Right renal cortex interstitium (tissue), 3 donors: ENCODE measurements at regions not wholly inside any gene's neighbourhood (a gene's known extent, or its start where the extent isn't known, plus 50 kb on each side); places are given as distances from the start of the nearest gene placed in this dataset.
"Not testable (repeated sequence)": the region's sequence is repeated elsewhere in the genome, so short reads cannot be mapped to it uniquely, and the experiment has no call there.

ENCODE experiments used
- DNase-seq, 3 donors: peaks; one replicate each; pipeline ENCODE4 v3.0.0-alpha.2; 2013; ENCODE audit warnings: low read depth in 3 of 3, low spot score in 2 of 3

DNA sequence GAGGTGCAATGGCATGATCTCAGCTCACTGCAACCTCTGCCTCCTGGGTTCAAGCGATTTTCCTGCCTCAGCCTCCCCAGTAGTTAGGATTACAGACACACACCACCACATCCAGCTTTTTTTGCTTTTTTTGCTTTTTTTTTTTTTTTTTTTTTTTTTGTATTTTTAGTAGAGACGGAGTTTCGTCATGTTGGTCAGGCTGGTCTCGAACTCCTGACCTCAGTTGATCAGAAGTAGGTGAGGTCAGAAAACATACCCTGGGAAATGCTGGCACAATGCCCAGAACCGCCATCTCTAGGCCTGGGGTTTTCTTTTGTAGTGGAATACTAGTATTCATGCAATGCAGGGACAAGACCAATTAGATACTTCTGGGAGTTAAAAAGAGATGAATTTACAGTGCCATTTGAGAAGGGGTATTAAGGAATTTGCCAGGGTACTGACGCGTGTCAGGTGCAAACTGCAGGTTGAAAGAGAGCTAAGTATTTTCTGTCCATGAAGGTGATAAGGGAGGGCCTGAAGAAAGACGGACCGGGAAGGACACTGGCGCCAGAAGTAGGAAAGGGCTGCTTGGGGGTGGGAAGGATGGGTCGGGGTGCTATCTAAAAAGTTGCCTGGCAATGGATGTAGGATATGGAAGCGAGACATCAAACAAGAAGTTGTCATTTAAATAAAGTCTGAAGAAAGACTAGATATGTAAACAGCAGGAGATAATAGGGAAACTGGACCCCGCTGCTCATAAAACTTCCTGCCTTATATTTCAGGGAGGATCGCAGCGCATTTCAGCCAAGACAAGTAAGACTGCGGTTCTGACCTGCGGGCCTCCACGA lies 95.8 kb downstream of the PPIAL4G start:
- not testable (repeated sequence) for DNase-seq

DNA sequence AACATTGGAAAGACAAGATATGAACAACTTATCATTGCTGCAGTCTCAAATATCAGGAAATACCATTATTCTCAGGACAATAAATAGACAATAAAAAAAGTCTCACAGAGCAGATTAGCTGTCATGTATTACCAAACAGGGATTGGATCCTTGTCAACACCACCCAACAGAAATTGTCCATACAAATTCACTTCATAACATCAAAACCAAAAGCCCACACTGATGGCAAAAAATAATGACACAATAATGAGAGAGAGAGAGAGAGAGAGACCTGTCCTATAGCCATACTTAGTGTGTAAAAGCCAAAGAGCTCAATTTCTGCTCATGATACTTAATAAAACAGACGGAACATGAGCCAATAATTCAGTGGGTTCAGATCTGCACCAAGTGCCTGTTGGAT lies 96.5 kb downstream of the PPIAL4G start:
- no peak for DNase-seq

DNA sequence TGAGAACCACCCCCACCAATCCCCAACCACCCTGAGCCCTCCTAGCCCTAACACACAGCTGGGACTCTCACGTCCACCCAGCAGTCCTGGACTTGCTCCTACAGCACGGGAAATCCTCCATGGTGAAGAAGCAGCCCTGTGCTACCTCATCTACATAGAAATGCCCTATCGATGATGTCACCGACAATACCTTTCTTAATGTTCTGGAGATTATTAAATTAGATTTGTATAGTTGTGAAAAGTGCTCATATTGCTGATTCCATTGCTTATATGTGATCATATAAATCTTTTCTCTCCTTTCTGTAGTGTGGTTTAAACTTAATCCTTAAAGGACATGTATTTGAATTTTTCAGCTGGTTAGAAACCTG lies 97.1 kb downstream of the PPIAL4G start:
- DNase-seq, result not testable (repeated sequence)

DNA sequence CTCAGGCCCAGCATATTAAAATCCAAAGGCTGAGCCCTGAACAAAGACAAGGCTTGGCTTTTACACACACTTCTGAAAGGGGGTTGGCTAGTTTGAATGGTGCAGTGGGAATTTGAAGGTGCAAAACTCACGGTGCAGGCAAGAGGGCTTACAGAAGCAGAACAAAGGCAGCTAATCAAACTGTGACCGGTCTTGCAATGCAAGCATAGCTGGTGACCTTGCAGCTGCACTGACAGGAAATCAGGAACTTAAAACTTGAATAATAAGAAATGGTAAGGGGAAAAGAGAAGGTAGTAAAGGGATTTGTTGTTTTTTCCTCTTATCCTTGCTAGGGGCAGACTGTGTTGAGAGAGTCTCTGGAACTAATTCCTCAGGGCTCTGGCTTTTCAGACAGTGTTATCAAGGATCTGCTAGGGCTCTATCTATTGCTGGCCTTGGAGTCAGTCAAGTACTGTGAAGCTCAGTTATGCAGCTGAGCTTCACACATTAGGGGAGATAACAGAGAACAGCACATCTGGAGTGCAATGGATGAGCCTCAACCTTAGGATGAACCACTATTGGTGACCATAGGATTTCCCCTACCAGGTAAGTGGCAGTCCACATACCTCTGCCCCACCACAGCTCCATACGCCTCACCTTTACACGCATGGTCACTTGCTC lies 97.6 kb downstream of the PPIAL4G start:
- no peak for DNase-seq

DNA sequence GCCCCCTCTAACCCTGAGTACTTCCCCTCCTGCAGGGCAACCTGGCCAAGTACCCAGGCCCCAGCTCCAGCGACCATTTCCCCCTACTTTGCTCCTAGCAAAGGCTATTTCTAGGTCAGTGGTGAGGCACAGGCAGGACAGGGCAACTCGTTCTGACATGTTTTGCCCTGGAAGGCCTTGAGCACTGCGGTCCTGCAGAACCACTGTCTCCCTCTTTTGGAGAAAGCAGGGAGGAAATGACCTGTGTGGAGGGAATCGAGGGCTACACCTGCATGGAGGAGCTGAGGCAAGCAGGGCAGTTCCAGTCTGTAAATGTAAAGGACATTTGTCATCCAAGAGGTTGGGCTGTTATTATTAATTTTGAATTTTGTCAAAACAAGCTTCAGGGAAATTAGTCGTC lies 99.1 kb downstream of the PPIAL4G start:
- DNase-seq, result no peak

DNA sequence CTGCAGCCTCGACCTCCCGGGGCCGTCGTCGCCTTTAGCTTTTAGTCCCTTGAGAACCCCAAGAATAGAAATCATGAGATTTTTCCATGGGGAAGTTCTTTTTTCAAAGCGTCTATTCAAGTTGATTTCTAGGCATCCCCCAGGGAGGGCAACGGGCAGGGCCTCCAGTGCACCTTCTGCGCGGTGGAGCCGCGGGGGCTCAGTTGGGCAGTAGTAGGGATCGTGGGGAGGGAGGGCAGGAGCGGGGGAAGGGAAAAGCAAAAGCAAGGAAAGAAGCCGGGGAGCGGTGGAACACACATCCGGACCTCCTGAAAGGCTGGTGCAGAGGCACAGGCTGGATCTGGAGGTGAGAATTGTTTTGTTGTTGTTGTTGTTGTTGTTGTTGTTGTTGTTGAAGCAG lies 103.4 kb downstream of the PPIAL4G start:
- DNase-seq, result no peak

DNA sequence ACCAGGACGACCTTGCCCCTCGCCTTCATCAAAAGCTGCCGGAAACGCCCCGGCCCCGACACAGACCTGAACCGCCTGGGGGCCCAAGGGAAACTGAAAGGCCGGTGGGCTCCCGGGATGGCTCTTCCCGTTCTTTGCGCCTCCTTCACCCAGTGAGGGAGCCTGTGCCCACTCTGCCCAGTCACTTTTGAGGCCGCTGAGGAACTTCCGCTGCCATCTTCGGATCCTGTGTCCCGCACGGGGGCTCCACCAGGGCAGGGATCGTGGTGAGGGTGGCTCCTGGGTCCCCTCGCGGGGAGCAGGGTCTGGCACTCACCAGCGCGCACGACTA lies 104.0 kb downstream of the PPIAL4G start:
- no peak for DNase-seq

DNA sequence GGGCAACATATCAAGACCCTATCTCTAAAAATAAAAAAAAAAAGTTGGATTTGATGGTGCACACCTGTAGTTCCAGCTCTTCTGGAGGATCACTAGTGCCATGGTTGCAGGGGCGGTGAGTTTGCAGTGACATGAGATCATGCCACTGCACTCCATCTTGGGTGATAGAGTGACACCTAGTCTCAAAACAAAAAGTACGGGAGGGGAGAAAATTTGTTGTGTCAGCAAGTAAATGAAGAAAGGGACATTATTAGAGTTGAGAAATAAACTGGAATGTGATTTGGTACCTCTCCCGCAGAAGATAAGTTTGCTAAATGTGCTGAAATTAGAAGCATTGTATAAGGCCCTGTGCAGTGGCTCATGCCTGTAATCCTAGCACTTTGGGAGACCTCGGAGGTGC lies 105.1 kb downstream of the PPIAL4G start:
- DNase-seq, result not testable (repeated sequence)

DNA sequence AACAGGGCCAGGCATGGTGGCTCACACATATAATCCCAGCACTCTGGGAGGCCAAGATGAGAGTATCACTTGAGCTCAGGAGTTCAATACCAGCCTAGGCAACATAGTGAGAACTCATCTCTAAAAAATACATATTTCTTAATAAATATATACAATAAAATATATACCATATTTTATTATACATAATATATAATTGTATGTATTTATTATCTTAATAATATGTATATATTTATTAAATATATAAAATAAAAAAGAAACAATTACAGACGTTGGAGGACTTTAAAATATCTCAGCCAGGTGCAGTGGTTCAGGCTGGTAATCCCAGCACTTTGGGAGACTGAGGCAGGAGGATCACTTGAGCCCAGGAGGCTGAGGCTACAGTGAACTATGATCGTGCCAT lies 106.1 kb downstream of the PPIAL4G start:
- DNase-seq, result not testable (repeated sequence)

DNA sequence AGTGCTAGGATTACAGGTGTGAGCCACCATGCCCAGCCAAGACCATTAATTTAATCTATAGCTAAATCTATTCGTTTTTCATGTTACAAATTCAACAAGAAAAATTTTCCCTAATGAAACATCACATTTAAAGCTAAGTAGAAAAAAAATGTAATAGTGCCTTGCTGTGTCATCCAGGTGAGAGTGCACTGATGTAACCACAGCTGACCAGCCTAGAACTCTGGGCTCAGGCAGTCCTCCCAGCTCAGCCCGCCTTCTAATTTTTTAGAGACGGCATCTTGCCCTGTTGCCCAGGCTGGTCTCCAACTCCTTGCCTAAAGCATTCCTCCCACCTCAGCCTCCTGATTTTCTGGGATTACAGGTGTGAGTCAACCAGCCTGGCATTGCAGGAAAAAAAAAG lies 109.0 kb downstream of the PPIAL4G start:
- DNase-seq, result no peak

DNA sequence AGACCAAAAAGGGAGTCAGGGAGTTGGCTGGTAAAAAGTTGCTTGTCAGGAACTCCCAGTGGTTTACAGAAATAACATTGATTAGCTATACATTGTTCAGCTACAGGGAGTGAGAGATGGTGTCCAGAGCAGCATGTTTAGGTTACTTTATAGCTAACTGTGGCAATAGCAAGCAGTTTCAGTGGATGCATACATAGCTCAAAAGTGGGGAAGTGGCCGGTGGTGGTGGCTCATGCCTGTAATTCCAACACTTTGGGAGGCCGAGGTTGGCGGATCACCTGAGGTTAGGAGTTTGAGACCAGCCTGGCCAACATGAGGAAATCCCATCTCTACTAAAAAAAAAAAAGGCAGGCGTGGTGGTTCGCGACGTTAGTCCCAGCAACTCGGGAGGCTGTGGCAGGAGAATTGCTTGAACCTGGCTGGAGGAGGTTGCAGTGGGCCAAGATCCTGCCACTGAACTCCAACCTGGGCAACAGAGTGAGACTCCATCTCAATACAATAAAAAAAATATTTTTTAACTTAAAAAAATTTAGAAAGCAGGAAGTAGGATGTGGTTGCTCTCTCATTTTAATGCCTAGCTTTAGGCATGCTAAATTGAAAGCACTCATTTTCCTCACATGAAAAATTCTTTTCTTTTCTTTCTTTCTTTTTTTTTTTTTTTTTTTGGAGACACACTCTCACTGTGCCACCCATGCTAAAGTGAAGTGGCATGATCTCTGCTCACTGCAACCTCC lies 109.7 kb downstream of the PPIAL4G start:
- no peak for DNase-seq

DNA sequence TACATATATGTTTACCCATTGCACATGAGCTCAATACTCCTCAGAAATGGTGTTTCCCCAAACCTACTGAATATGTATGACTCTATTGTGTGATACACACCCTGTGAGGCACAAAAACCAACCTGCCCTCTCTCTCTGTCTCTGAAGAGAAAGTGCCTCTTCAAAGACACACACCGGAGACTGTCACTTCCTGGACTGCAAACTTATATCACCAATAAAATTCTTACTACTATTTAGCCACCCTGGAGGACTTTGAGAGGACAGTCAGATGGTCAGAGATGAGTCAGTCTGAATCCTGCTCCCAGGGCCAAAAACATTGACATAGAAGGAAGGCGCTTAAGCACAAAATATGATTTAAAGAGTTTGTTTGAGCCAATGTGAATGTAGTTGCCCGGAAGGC lies 110.4 kb downstream of the PPIAL4G start:
- DNase-seq, result no peak

DNA sequence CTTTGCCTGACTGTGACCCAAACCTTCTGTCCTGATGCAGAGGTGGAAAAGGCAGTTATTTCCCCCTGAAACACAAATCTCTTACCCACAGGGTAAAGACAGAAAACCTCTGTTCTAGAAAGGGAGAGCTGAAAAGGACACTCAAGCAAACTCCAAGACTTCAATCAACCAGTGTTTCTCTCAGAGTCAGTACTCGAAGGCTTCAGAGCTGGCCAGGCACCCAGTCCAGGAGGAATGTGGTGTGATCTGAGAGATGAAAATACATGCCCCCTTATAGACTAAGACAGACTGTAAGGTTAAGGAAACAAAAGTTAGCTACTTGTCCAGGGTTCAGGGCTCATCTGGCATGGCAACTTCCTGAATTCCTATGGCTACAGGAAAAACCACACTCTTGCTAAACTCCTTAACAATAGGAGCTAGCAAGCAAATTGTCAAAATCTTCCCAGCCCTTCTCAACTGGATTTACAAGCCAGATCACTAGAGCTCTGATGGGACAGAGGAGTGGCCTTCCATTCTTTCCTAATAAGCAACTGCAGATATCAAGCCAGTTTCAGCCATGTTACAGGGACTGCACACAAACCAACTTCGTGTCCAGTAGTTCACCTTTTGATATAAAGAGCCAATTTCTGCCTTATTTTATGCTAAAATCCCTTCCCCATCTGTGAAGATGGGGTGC lies 110.9 kb downstream of the PPIAL4G start:
- not testable (repeated sequence) for DNase-seq

DNA sequence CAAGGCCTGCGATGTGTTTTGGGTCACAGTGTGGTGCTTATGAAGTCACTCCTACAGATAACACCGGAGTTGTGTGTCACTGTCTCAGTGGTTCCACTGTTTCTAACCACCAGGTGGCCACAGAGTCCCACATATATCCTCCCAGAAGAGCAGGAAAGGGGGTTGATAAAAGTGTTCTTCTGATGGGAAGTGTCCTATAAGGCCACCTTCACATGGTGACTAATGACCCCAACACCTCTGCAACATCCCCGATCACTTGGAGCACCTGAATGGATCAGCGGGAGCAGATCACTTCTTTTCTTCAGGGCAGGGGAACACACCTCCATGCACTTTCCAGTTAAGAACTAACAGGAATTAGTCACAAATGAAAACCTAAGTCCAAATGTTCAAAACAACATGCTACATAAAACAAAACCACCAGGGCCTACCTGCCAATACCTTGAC lies 111.5 kb downstream of the PPIAL4G start:
- not testable (repeated sequence) for DNase-seq

DNA sequence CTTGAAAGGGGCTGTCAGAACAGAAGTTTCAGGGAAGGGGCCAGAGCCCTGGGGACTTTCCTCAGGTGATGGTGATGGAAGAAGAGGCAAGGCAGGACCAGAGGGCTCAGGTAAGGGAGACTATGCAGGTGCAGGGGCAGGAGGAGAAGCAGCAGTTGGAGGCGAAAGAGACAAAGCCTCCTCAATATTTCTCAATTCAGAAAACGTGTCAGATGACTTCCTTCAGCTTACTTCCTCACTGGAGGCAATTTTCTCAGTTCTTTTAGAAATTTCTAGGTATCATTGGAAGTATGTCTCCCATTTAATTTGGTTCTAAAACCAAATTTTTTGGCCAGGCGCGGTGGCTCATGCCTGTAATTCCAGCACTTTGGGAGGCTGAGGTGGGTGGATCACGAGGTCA lies 112.4 kb downstream of the PPIAL4G start:
- not testable (repeated sequence) for DNase-seq

DNA sequence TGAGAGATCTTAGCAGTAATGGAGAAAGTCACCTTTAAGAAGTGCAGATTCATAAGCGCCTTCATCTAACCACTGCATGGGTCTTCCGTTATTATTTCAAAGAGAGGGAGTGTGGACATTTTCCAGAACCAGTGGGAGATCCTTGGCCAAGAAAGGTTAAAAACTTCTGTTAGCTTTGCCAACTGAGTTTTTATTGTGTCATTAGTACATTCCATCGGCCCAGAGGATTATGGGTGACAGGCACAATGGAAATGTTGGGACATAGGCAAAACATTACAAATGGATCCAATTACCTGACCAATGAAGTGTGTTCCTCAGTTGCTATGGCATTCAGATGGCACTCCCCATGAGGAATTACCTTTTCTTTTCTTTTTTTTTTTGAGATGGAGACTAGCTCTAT lies 115.5 kb downstream of the PPIAL4G start:
- DNase-seq, result no peak

DNA sequence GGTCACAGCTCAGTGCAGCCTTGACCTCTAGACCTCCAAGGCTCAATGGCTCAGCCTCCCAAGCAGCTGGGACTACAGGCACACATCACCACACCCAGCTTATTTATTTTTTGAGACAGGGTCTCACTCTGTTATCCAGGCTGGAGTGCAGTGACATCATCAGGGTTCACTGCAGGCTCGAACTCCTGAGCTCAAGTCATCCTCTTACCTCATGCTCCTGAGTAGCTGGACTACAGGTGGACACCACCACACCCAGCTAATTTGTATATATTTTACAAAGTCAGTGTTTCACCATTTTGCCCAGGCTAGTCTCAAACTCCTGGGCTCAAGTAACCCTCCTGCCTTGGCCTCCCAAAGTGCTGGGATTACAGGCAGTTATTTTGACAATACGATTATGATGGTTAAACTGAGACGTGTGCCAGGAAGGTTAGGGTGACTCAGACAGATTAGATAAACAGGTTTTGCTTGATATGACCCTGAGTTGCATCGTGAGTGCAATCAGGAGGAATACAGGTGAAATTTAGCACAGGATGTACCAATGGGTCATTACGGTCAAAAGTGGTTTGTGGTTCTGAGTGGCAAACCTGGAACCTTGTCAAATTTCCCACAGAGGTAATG lies 116.9 kb downstream of the PPIAL4G start:
- not testable (repeated sequence) for DNase-seq

DNA sequence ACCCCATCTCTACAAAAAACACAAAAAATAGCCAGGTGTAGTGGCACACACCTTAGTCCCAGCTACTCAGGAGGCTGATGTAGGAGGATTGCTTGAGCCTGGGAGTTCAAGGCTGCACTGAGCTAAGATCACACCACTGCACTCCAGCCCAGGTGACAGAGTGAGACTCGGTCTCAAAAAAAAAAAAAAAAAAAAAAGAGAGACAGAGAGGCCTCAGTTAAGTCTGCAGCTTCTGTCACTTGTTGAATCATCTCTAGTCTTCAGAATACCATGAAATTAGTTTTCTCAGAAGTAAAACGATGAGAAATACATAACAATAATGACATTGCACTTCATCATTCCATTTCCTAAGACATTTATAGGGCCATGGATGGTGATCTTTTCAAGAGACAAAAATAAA lies 118.0 kb downstream of the PPIAL4G start:
- DNase-seq, result not testable (repeated sequence)

DNA sequence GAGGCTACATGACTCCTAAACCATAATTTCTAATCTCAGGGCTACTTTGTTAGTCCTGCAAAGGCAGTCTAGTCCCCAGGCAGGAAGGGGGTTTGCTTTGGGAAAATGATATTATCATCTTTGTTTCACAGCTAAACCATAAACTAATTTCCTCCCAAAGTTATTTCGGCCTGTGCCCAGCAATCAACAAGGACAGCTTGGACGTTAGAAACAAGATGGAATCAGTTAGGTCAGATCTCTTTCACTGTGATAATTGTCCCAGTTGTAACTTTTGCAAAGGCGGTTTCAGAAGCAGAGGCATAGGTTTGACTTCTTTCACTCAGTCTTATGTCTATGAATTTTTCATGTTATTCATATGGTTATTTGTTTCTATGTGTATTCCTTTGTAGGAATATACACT lies 119.1 kb downstream of the PPIAL4G start:
- not testable (repeated sequence) for DNase-seq

DNA sequence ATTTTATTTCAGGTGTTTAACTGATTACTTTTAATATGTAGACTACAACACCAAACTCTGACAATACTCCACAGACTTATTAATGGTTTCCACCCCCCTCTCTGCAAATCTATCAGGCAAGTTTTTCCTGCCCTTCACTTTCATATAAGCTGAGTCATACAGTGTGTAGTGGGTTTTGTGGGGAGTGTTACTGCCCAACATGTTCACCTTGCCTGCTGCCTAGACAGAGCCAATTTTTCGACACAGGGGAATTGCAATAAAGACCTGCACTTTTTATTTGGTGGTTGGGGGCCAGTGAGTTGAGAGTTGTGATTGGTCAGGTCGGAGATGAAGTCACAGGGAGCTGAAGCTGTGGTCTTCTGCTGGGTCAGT lies 119.7 kb downstream of the PPIAL4G start:
- no peak for DNase-seq
